ENCODE measurements at regions not wholly inside any gene's neighbourhood (a gene's known extent, or its start where the extent isn't known, plus 50 kb on each side); places are given as distances from the start of the nearest gene placed in this dataset.

- no peaks in the 10 kb centered on the region for H3K36me3 ChIP-seq (ENCODE audit: insufficient read depth, low read length)
- Mint-ChIP-seq H3K4me1 (ENCODE audit: low read depth, unreplicated experiment) (no peaks in the 10 kb centered on the region), H3K36me3 (ENCODE audit: low read depth, unreplicated experiment) (no peaks in the 10 kb centered on the region), H3K9me3 (ENCODE audit: unreplicated experiment) (peaks cover 1% of the 10 kb centered on the region), H3K27me3 (ENCODE audit: low read depth, unreplicated experiment) (peaks cover 3% of the 10 kb centered on the region), H3K4me3 (ENCODE audit: unreplicated experiment) (no peak overlapping the region), H3K27ac (ENCODE audit: unreplicated experiment) (no peak overlapping the region)
- H4K20me1 ChIP-seq (ENCODE audit: insufficient read depth, low read length): no peaks in the 10 kb centered on the region
- no peak overlapping the region for H2AFZ ChIP-seq (ENCODE audit: low read depth, low read length)
- no peaks in the 10 kb centered on the region for H3K27me3 ChIP-seq (ENCODE audit: insufficient read depth, low read length)
- no peak overlapping the region for H3K4me3 ChIP-seq (ENCODE audit: insufficient read depth, low read depth, low read length)
- H3K9me3 ChIP-seq (ENCODE audit: insufficient read depth, low read depth, low read length): no peaks in the 10 kb centered on the region
- no peak overlapping the region for H3K27ac ChIP-seq (ENCODE audit: low read depth, low read length)
- no peak for DNase-seq (ENCODE audit: low read depth)
- no peak for FAIRE-seq
- H3K4me1 ChIP-seq (ENCODE audit: insufficient read depth, low read length): no peaks in the 10 kb centered on the region
- no peaks in the 10 kb centered on the region for H3K79me2 ChIP-seq (ENCODE audit: insufficient read depth, low read length)
- no peak overlapping the region for H3K9ac ChIP-seq (ENCODE audit: low read length)
- H3K4me2 ChIP-seq (ENCODE audit: low read length): no peak overlapping the region
- TF ChIP-seq CTCF (IDR thresholded peaks at IDR 0.05; ENCODE audit: insufficient read depth, low read depth, low read length) (no peak), EZH2 (IDR thresholded peaks at IDR 0.05; ENCODE audit: insufficient read depth, low read length) (no peak)
Observed at GRCh38 chr20:60570481-60571277, 612.5 kb downstream of the CDH26 start.

GRCh38 chr20:60573003-60573680 lies 614.9 kb downstream of the CDH26 start:
- Histone ChIP-seq H3K4me2 (ENCODE audit: low read length) (no peak overlapping the region), H3K9ac (ENCODE audit: low read length) (no peak overlapping the region), H3K79me2 (ENCODE audit: insufficient read depth, low read length) (no peaks in the 10 kb centered on the region), H3K4me1 (ENCODE audit: insufficient read depth, low read length) (no peaks in the 10 kb centered on the region), H3K36me3 (ENCODE audit: insufficient read depth, low read length) (no peaks in the 10 kb centered on the region), H3K27ac (ENCODE audit: low read depth, low read length) (no peak overlapping the region), H4K20me1 (ENCODE audit: insufficient read depth, low read length) (no peaks in the 10 kb centered on the region), H3K9me3 (ENCODE audit: insufficient read depth, low read depth, low read length) (no peaks in the 10 kb centered on the region), H2AFZ (ENCODE audit: low read depth, low read length) (no peak overlapping the region), H3K4me3 (ENCODE audit: insufficient read depth, low read depth, low read length) (no peak overlapping the region), H3K27me3 (ENCODE audit: insufficient read depth, low read length) (no peaks in the 10 kb centered on the region)
- TF ChIP-seq CTCF (IDR thresholded peaks at IDR 0.05; ENCODE audit: insufficient read depth, low read depth, low read length): no peak
- no peak for TF ChIP-seq EZH2 (IDR thresholded peaks at IDR 0.05; ENCODE audit: insufficient read depth, low read length)
- H3K4me1 Mint-ChIP-seq (ENCODE audit: low read depth, unreplicated experiment): no peaks in the 10 kb centered on the region
- H3K4me3 Mint-ChIP-seq (ENCODE audit: unreplicated experiment): no peak overlapping the region
- DNase-seq (ENCODE audit: low read depth) (no peak), FAIRE-seq (no peak)
- H3K27me3 Mint-ChIP-seq (ENCODE audit: low read depth, unreplicated experiment): no peaks in the 10 kb centered on the region
- no peak overlapping the region for H3K27ac Mint-ChIP-seq (ENCODE audit: unreplicated experiment)
- no peaks in the 10 kb centered on the region for H3K36me3 Mint-ChIP-seq (ENCODE audit: low read depth, unreplicated experiment)
- H3K9me3 Mint-ChIP-seq (ENCODE audit: unreplicated experiment): no peaks in the 10 kb centered on the region

GRCh38 chr20:60576236-60576635 lies 618.0 kb downstream of the CDH26 start:
- H3K4me1 Mint-ChIP-seq (ENCODE audit: low read depth, unreplicated experiment): no peaks in the 10 kb centered on the region
- no peak overlapping the region for H3K4me3 Mint-ChIP-seq (ENCODE audit: unreplicated experiment)
- H3K36me3 Mint-ChIP-seq (ENCODE audit: low read depth, unreplicated experiment): no peaks in the 10 kb centered on the region
- H2AFZ ChIP-seq (ENCODE audit: low read depth, low read length): no peak overlapping the region
- no peaks in the 10 kb centered on the region for H3K79me2 ChIP-seq (ENCODE audit: insufficient read depth, low read length)
- H3K4me1 ChIP-seq (ENCODE audit: insufficient read depth, low read length): no peaks in the 10 kb centered on the region
- no peak overlapping the region for H3K27ac Mint-ChIP-seq (ENCODE audit: unreplicated experiment)
- no peaks in the 10 kb centered on the region for H3K9me3 ChIP-seq (ENCODE audit: insufficient read depth, low read depth, low read length)
- TF ChIP-seq EZH2 (IDR thresholded peaks at IDR 0.05; ENCODE audit: insufficient read depth, low read length) (no peak), CTCF (IDR thresholded peaks at IDR 0.05; ENCODE audit: insufficient read depth, low read depth, low read length) (no peak)
- H3K9ac ChIP-seq (ENCODE audit: low read length): no peak overlapping the region
- H3K36me3 ChIP-seq (ENCODE audit: insufficient read depth, low read length): no peaks in the 10 kb centered on the region
- H3K9me3 Mint-ChIP-seq (ENCODE audit: unreplicated experiment): no peaks in the 10 kb centered on the region
- FAIRE-seq: no peak
- H3K27me3 ChIP-seq (ENCODE audit: insufficient read depth, low read length): no peaks in the 10 kb centered on the region
- no peak for DNase-seq (ENCODE audit: low read depth)
- no peak overlapping the region for H3K27ac ChIP-seq (ENCODE audit: low read depth, low read length)
- H3K27me3 Mint-ChIP-seq (ENCODE audit: low read depth, unreplicated experiment): peaks cover 3% of the 10 kb centered on the region
- H3K4me2 ChIP-seq (ENCODE audit: low read length): no peak overlapping the region
- no peaks in the 10 kb centered on the region for H4K20me1 ChIP-seq (ENCODE audit: insufficient read depth, low read length)
- H3K4me3 ChIP-seq (ENCODE audit: insufficient read depth, low read depth, low read length): no peak overlapping the region

All from astrocyte (in vitro differentiated cells and primary cell).